Fibroblast of lung (primary cell): ENCODE measurements at regions not wholly inside any gene's neighbourhood (a gene's known extent, or its start where the extent isn't known, plus 50 kb on each side); places are given as distances from the start of the nearest gene placed in this dataset.

Source experiments
- DNase-seq, 2 donors: peaks; one replicate each; pipeline versions ENCODE4 v3.0.0 to v3.0.0-alpha.2; 2010; ENCODE audit warnings: low read depth in 2 of 2
- H2AFZ ChIP-seq: 2 replicates; pipeline ENCODE4 v1.5.1; 2012; ENCODE audit warnings: low read length, control low read depth, inconsistent platforms
- H3K27ac ChIP-seq: 2 replicates; pipeline ENCODE4 v1.5.1; 2011; ENCODE audit warnings: low read length, control low read depth; ENCODE audit not compliant: insufficient read depth
- H3K27me3 ChIP-seq: 2 replicates; pipeline ENCODE4 v1.5.1; 2011; ENCODE audit warnings: mild to moderate bottlenecking, low read length; ENCODE audit not compliant: control insufficient read depth, insufficient read depth
- H3K36me3 ChIP-seq: 2 replicates; pipeline ENCODE4 v1.5.1; 2011; ENCODE audit warnings: low read length; ENCODE audit not compliant: control insufficient read depth, insufficient read depth
- H3K4me1 ChIP-seq: 2 replicates; pipeline ENCODE4 v1.5.1; 2011; ENCODE audit warnings: low read length; ENCODE audit not compliant: control insufficient read depth, insufficient read depth; ENCODE audit errors: extremely low read depth
- H3K4me2 ChIP-seq: 2 replicates; pipeline ENCODE4 v1.5.1; 2011; ENCODE audit warnings: low read length, control low read depth; ENCODE audit not compliant: insufficient read depth; ENCODE audit errors: extremely low read depth
- H3K4me3 ChIP-seq, 4 experiments: fragments of 200-600 bp in 1 of 4; sonication (generic) in 1 of 4; replicated peaks in 1 of 4; 2 replicates each; pipeline ENCODE4 v1.5.1; 2011 to 2016; ENCODE audit warnings: low read length in 4 of 4, low read depth in 3 of 4, mild to moderate bottlenecking in 3 of 4, control low read depth in 2 of 4, inconsistent platforms in 1 of 4, mixed read lengths in 1 of 4; ENCODE audit not compliant: insufficient read depth in 1 of 4; ENCODE audit errors: control extremely low read depth in 1 of 4
- H3K79me2 ChIP-seq: 2 replicates; pipeline ENCODE4 v1.5.1; 2012; ENCODE audit warnings: mild to moderate bottlenecking, low read length, inconsistent platforms; ENCODE audit not compliant: control insufficient read depth, insufficient read depth
- H3K9ac ChIP-seq: 2 replicates; pipeline ENCODE4 v1.5.1; 2011; ENCODE audit warnings: mild to moderate bottlenecking, low read length, control low read depth; ENCODE audit not compliant: insufficient read depth
- H3K9me3 ChIP-seq: 2 replicates; pipeline ENCODE4 v1.5.1; 2012; ENCODE audit warnings: low read depth, low read length; ENCODE audit not compliant: control insufficient read depth, insufficient read depth
- H4K20me1 ChIP-seq: 2 replicates; pipeline ENCODE4 v1.5.1; 2011; ENCODE audit warnings: low read length; ENCODE audit not compliant: control insufficient read depth, insufficient read depth; ENCODE audit errors: extremely low read depth
- CTCF ChIP-seq, 2 donors: IDR thresholded peaks in 1 of 2; conservative IDR thresholded peaks in 1 of 2; 1 replicate in 1 of 2; 2 replicates in 1 of 2; pipeline ENCODE4 v1.5.1; 2011 to 2012; ENCODE audit warnings: low read length in 2 of 2, control low read depth in 1 of 2, inconsistent platforms in 1 of 2, low read depth in 1 of 2, mild to moderate bottlenecking in 1 of 2
- EZH2 ChIP-seq: IDR thresholded peaks from 2 replicates; pipeline ENCODE4 v1.5.1; 2012; ENCODE audit warnings: low read length, control low read depth, mild to moderate bottlenecking; ENCODE audit errors: missing control alignments

- Histone ChIP-seq H3K9ac (no peak overlapping the region), H3K4me2 (no peak overlapping the region)
Measured at GRCh38 chr2:150663143-150663542, 175.7 kb upstream of the RND3 start.

GRCh38 chr2:150656002-150656401 lies 168.5 kb upstream of the RND3 start:
- TF ChIP-seq EZH2 (no peak), CTCF (conservative IDR thresholded peaks at IDR 0.05 in 1 of 2, IDR thresholded peaks at IDR 0.05 in 1 of 2; ENCODE audit: low read depth in 1 of 2, low read length in 2 of 2) (no peak)
- no peak for DNase-seq
- no peaks in the 10 kb centered on the region for H3K9me3 ChIP-seq

More at GRCh38 chr2:150663143-150663542, 175.7 kb upstream of the RND3 start:
- no peaks in the 10 kb centered on the region for H3K9me3 ChIP-seq
- peaks cover 4% of the 10 kb centered on the region for H3K4me1 ChIP-seq
- H3K36me3 ChIP-seq: no peaks in the 10 kb centered on the region
- no peak overlapping the region for H2AFZ ChIP-seq
- DNase-seq: peak; percentile 77 to 90
- TF ChIP-seq EZH2 (no peak), CTCF (conservative IDR thresholded peaks at IDR 0.05 in 1 of 2, IDR thresholded peaks at IDR 0.05 in 1 of 2; ENCODE audit: low read depth in 1 of 2, low read length in 2 of 2) (no peak)
- no peaks in the 10 kb centered on the region for H4K20me1 ChIP-seq
- no peaks in the 10 kb centered on the region for H3K79me2 ChIP-seq
- H3K27me3 ChIP-seq: no peaks in the 10 kb centered on the region
- peak overlapping the region; percentile 79 for H3K27ac ChIP-seq
- H3K4me3 ChIP-seq: no peak overlapping the region

GRCh38 chr2:150653351-150653750 lies 165.9 kb upstream of the RND3 start:
- no peaks in the 10 kb centered on the region for H3K36me3 ChIP-seq
- TF ChIP-seq CTCF (conservative IDR thresholded peaks at IDR 0.05 in 1 of 2, IDR thresholded peaks at IDR 0.05 in 1 of 2; ENCODE audit: low read depth in 1 of 2, low read length in 2 of 2): no peak
- no peak for TF ChIP-seq EZH2
- H3K4me1 ChIP-seq: no peaks in the 10 kb centered on the region
- H4K20me1 ChIP-seq: no peaks in the 10 kb centered on the region
- H3K9ac ChIP-seq: no peak overlapping the region
- H3K4me2 ChIP-seq: no peak overlapping the region
- H3K27ac ChIP-seq: no peak overlapping the region
- peak in 1 of 2 donors; percentile 18 for DNase-seq
- H3K9me3 ChIP-seq: no peaks in the 10 kb centered on the region
- H3K79me2 ChIP-seq: no peaks in the 10 kb centered on the region
- H3K4me3 ChIP-seq: no peak overlapping the region
- no peaks in the 10 kb centered on the region for H3K27me3 ChIP-seq
- H2AFZ ChIP-seq: no peak overlapping the region

More at GRCh38 chr2:150656002-150656401, 168.5 kb upstream of the RND3 start:
- Histone ChIP-seq H3K4me3 (no peak overlapping the region), H2AFZ (no peak overlapping the region), H3K27ac (no peak overlapping the region), H3K9ac (no peak overlapping the region), H3K4me1 (no peaks in the 10 kb centered on the region), H4K20me1 (no peaks in the 10 kb centered on the region), H3K36me3 (no peaks in the 10 kb centered on the region), H3K4me2 (no peak overlapping the region), H3K79me2 (no peaks in the 10 kb centered on the region), H3K27me3 (no peaks in the 10 kb centered on the region)
